ENCODE measurements at regions not wholly inside any gene's neighbourhood (a gene's known extent, or its start where the extent isn't known, plus 50 kb on each side); places are given as distances from the start of the nearest gene placed in this dataset.
"Not testable (repeated sequence)": the region's sequence is repeated elsewhere in the genome, so short reads cannot be mapped to it uniquely, and the experiment has no call there.

DNA sequence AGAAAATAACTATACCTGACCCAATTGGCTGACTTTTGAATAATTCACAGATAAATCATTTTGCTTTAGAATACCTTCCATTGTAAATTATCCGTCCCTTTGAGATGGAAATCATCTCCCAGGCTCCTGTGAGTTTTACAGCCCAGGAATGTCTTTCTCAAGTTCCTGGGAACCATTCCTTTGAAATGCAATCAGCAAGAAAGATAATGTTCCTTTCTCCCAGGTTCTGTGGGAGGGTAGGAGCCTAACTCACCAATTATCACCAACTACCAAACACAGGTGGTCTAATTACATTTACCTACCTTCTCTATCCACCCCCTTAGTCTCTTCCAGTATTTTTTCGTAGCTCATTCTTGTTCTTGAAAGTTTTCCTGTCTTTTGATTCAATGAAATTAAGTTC is 1016.0 kb downstream of the SOCS6 start:
- Histone ChIP-seq H3K4me3 (ENCODE audit: low read length in 2 of 2) (no peak overlapping the region), H3K27me3 (ENCODE audit: insufficient read depth, low read length) (no peaks in the 10 kb centered on the region), H3K9me3 (ENCODE audit: control insufficient read depth in 1 of 2, low read length in 2 of 2) (no peaks in the 10 kb centered on the region), H3K4me1 (ENCODE audit: insufficient read depth, low read length) (no peaks in the 10 kb centered on the region), H3K27ac (ENCODE audit: low read depth, low read length) (no peak overlapping the region), H3K36me3 (ENCODE audit: insufficient read depth, low read length) (no peaks in the 10 kb centered on the region)
- Mint-ChIP-seq H3K4me3 (no peak overlapping the region), H3K9me3 (peaks cover 0 to 6% (median 2%) of the 10 kb centered on the region in 8 donors), H3K27ac (no peak overlapping the region), H3K4me1 (peaks cover 0 to 3% (median 0%) of the 10 kb centered on the region in 4 donors), H3K36me3 (no peaks in the 10 kb centered on the region), H3K27me3 (no peaks in the 10 kb centered on the region)
- ChIA-PET CTCF (ENCODE audit: partially characterized antibody) (no interaction called here), POLR2A (ENCODE audit: partially characterized antibody) (no interaction called here)
- intact Hi-C loops (cut with micrococcal nuclease): no loop called here
- DNase-seq: no peak

DNA sequence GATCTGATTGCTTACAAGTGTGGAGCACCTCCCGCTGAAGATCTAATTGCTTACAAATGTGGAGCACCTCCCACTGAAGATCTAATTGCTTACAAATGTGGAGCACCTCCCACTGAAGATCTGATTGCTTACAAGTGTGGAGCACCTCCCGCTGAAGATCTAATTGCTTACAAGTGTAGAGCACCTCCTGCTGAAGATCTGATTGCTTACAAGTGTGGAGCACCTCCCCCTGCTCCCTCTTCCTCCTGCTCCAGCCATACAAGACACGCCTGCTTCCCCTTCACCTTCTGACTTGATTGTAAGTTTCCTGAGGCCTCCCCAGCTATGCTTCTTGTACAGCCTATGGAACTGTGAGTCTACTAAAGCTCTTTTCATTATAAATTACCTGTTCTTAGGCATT is 1014.9 kb downstream of the SOCS6 start:
- DNase-seq; H3K9me3 ChIP-seq (ENCODE audit: control insufficient read depth in 1 of 2, low read length in 2 of 2); H3K27ac ChIP-seq (ENCODE audit: low read depth, low read length); H3K36me3 ChIP-seq (ENCODE audit: insufficient read depth, low read length); H3K4me3 ChIP-seq (ENCODE audit: low read length in 2 of 2); H3K27ac Mint-ChIP-seq; H3K36me3 Mint-ChIP-seq; H3K4me3 Mint-ChIP-seq; CTCF ChIA-PET (ENCODE audit: partially characterized antibody); H3K4me1 Mint-ChIP-seq; H3K27me3 Mint-ChIP-seq; intact Hi-C loops (cut with micrococcal nuclease); H3K9me3 Mint-ChIP-seq; H3K4me1 ChIP-seq (ENCODE audit: insufficient read depth, low read length); POLR2A ChIA-PET (ENCODE audit: partially characterized antibody); H3K27me3 ChIP-seq (ENCODE audit: insufficient read depth, low read length): not testable (repeated sequence)

DNA sequence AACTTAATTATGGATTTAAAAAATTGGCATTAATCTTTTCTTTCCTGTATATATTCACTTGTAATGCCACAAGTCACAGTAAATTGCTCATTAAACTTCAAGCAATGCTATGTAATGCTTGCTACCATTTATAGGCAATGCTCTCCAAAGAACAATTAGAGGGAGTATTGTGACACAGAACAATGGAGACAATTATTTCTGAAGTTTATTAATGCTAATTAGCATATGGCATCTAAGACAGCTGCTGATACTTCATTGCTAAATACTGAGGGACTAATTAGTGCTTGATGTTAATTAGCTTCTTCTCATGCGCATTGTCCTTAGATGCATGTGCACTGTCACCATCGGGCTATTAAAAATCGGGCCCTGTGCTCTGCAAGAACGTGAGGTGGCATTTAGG is 1012.8 kb downstream of the SOCS6 start:
- Mint-ChIP-seq H3K36me3 (no peaks in the 10 kb centered on the region), H3K4me3 (no peak overlapping the region), H3K9me3 (peaks cover 0 to 5% (median 0%) of the 10 kb centered on the region in 8 donors), H3K4me1 (peaks cover 0 to 3% (median 0%) of the 10 kb centered on the region in 4 donors), H3K27me3 (no peaks in the 10 kb centered on the region), H3K27ac (no peak overlapping the region)
- ChIA-PET POLR2A (ENCODE audit: partially characterized antibody) (no interaction called here), CTCF (ENCODE audit: partially characterized antibody) (no interaction called here)
- no peaks in the 10 kb centered on the region for H3K36me3 ChIP-seq (ENCODE audit: insufficient read depth, low read length)
- H3K4me3 ChIP-seq (ENCODE audit: low read length in 2 of 2): no peak overlapping the region
- no peak for DNase-seq
- H3K27me3 ChIP-seq (ENCODE audit: insufficient read depth, low read length): no peaks in the 10 kb centered on the region
- no peaks in the 10 kb centered on the region for H3K4me1 ChIP-seq (ENCODE audit: insufficient read depth, low read length)
- intact Hi-C loops (cut with micrococcal nuclease): no loop called here
- H3K27ac ChIP-seq (ENCODE audit: low read depth, low read length): no peak overlapping the region
- H3K9me3 ChIP-seq (ENCODE audit: control insufficient read depth in 1 of 2, low read length in 2 of 2): no peaks in the 10 kb centered on the region

DNA sequence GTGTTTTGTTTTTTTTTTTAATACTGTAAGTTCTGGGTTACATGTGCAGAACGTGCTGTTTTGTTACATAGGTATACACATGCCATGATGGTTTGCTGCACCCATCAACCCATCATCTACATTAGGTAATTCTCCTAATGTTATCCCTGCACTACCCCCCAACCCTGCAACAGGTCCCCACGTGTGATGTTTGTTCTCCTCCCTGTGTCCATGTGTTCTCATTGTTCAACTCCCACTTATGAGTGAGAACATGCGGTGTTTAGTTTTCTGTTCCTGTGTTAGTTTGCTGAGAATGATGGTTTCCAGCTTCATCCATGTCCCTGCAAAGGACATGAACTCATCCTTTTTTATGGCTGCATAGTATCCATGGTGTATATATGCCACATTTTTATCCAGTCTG is 1005.4 kb downstream of the SOCS6 start:
- H3K9me3 Mint-ChIP-seq; H3K9me3 ChIP-seq (ENCODE audit: control insufficient read depth in 1 of 2, low read length in 2 of 2); POLR2A ChIA-PET (ENCODE audit: partially characterized antibody); H3K36me3 Mint-ChIP-seq; H3K27me3 Mint-ChIP-seq; H3K4me3 Mint-ChIP-seq; intact Hi-C loops (cut with micrococcal nuclease); H3K27ac ChIP-seq (ENCODE audit: low read depth, low read length); H3K4me3 ChIP-seq (ENCODE audit: low read length in 2 of 2); CTCF ChIA-PET (ENCODE audit: partially characterized antibody); H3K27ac Mint-ChIP-seq; H3K4me1 Mint-ChIP-seq; DNase-seq; H3K27me3 ChIP-seq (ENCODE audit: insufficient read depth, low read length); H3K4me1 ChIP-seq (ENCODE audit: insufficient read depth, low read length); H3K36me3 ChIP-seq (ENCODE audit: insufficient read depth, low read length): not testable (repeated sequence)

DNA sequence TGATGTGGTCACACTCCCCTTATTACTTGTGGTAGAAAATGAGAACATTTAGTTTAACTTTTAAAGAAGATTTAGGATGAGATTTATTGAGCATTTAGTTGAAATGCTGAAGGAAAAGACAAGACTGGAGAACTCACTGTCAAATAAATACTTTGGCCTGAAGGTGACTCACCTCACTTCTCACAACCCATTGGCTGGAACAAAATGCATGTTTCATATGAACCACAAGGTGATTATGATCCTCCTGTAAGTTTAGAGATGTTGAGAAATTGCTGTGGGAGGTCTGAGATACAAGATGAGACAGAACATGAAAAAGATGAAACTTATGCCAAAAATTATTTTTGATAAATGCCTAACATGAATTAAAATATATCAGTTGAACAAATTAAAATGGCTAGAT is 1004.5 kb downstream of the SOCS6 start:
- no peak overlapping the region for H3K27ac Mint-ChIP-seq
- Histone ChIP-seq H3K36me3 (ENCODE audit: insufficient read depth, low read length) (no peaks in the 10 kb centered on the region), H3K27me3 (ENCODE audit: insufficient read depth, low read length) (no peaks in the 10 kb centered on the region), H3K9me3 (ENCODE audit: control insufficient read depth in 1 of 2, low read length in 2 of 2) (no peaks in the 10 kb centered on the region), H3K4me1 (ENCODE audit: insufficient read depth, low read length) (no peaks in the 10 kb centered on the region), H3K4me3 (ENCODE audit: low read length in 2 of 2) (no peak overlapping the region), H3K27ac (ENCODE audit: low read depth, low read length) (no peak overlapping the region)
- no peaks in the 10 kb centered on the region for H3K36me3 Mint-ChIP-seq
- ChIA-PET POLR2A (ENCODE audit: partially characterized antibody) (no interaction called here), CTCF (ENCODE audit: partially characterized antibody) (no interaction called here)
- H3K9me3 Mint-ChIP-seq: peaks cover 0 to 5% (median 1%) of the 10 kb centered on the region in 8 donors
- H3K27me3 Mint-ChIP-seq: no peaks in the 10 kb centered on the region
- no peak for DNase-seq
- no peaks in the 10 kb centered on the region for H3K4me1 Mint-ChIP-seq
- intact Hi-C loops (cut with micrococcal nuclease): no loop called here
- H3K4me3 Mint-ChIP-seq: no peak overlapping the region

DNA sequence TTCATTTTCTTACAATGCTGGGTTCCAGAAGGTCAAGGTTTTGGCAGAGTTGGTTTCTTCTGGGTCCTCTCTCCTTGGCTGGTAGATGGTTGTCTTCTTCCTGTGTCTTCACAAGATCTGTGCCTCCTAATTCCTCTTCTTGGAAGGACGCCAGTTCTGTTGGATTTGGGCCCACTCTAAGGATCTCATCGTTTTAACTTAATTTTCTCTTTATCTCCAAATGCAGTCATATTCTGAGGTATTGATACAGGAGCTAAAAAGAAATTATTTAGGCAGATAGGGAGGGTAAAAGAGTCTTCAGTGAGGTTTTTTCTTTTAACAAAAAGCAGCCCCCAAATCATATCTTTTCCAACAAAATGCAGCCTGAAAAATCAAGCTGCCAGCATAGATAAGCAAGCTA is 998.4 kb downstream of the SOCS6 start:
- Histone ChIP-seq H3K9me3 (ENCODE audit: control insufficient read depth in 1 of 2, low read length in 2 of 2) (no peaks in the 10 kb centered on the region), H3K27me3 (ENCODE audit: insufficient read depth, low read length) (no peaks in the 10 kb centered on the region), H3K4me1 (ENCODE audit: insufficient read depth, low read length) (no peaks in the 10 kb centered on the region), H3K27ac (ENCODE audit: low read depth, low read length) (no peak overlapping the region), H3K4me3 (ENCODE audit: low read length in 2 of 2) (no peak overlapping the region), H3K36me3 (ENCODE audit: insufficient read depth, low read length) (no peaks in the 10 kb centered on the region)
- intact Hi-C loops (cut with micrococcal nuclease): no loop called here
- CTCF ChIA-PET (ENCODE audit: partially characterized antibody): no interaction called here
- Mint-ChIP-seq H3K36me3 (no peaks in the 10 kb centered on the region), H3K4me3 (no peak overlapping the region), H3K9me3 (peaks cover 0 to 16% (median 3%) of the 10 kb centered on the region in 8 donors), H3K27me3 (no peaks in the 10 kb centered on the region), H3K27ac (no peak overlapping the region), H3K4me1 (no peaks in the 10 kb centered on the region)
- POLR2A ChIA-PET (ENCODE audit: partially characterized antibody): no interaction called here
- DNase-seq: no peak

DNA sequence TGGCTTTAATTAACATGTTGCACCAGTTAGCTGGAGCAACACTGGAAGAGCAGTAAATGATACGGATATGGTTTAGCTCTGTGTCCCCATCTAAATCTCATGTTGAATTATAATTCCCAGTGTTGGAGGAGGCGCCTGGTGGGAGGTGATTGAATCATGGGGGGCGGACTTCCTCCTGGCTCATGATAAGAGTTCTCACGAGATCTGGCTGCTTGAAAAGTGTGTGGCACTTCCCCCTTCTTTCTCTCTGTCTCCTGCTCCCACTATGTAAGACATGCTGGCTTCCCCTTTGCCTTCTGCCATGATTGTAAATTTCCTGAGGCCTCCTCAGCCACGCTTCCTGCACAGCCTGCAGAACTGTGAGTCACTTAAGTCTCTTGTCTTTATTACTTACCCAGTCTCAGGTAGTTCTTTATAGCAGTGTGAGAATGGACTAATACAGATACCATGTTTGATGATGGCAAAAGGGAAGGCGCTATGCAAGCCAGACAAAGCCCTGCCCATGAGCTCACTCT is 963.6 kb downstream of the SOCS6 start:
- Histone ChIP-seq H3K9me3 (ENCODE audit: control insufficient read depth in 1 of 2, low read length in 2 of 2) (no peaks in the 10 kb centered on the region), H3K27ac (ENCODE audit: low read depth, low read length) (no peak overlapping the region), H3K4me3 (ENCODE audit: low read length in 2 of 2) (no peak overlapping the region), H3K36me3 (ENCODE audit: insufficient read depth, low read length) (no peaks in the 10 kb centered on the region), H3K27me3 (ENCODE audit: insufficient read depth, low read length) (no peaks in the 10 kb centered on the region), H3K4me1 (ENCODE audit: insufficient read depth, low read length) (no peaks in the 10 kb centered on the region)
- POLR2A ChIA-PET (ENCODE audit: partially characterized antibody): no interaction called here
- no peak overlapping the region for H3K4me3 Mint-ChIP-seq
- peaks cover 0 to 6% (median 2%) of the 10 kb centered on the region in 8 donors for H3K9me3 Mint-ChIP-seq
- H3K27me3 Mint-ChIP-seq: no peaks in the 10 kb centered on the region
- CTCF ChIA-PET (ENCODE audit: partially characterized antibody): no interaction called here
- H3K4me1 Mint-ChIP-seq: no peaks in the 10 kb centered on the region
- no peaks in the 10 kb centered on the region for H3K36me3 Mint-ChIP-seq
- DNase-seq: no peak
- H3K27ac Mint-ChIP-seq: no peak overlapping the region
- intact Hi-C loops (cut with micrococcal nuclease): no loop called here

DNA sequence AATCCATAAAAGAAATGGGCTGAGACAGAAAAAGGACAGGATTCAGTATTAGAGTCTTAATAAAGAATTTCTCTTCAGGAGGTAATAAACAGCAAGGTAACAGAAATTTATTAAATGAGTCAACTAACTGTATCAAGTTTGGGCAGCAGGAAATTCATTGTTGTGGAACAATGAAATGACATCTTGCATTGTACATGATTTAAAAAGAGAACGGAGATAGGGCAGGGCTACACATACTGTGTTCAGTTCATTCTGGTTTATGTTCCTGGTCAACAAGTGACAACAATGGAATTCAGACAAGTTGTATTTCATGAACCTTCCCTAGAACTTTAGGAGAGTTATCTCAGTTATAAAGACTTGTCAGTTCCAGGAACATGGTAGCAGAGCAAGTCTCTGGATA is 961.3 kb downstream of the SOCS6 start:
- no peak overlapping the region for H3K27ac ChIP-seq (ENCODE audit: low read depth, low read length)
- H3K27me3 ChIP-seq (ENCODE audit: insufficient read depth, low read length): no peaks in the 10 kb centered on the region
- CTCF ChIA-PET (ENCODE audit: partially characterized antibody): no interaction called here
- no peaks in the 10 kb centered on the region for H3K27me3 Mint-ChIP-seq
- DNase-seq: no peak
- H3K36me3 ChIP-seq (ENCODE audit: insufficient read depth, low read length): no peaks in the 10 kb centered on the region
- no peaks in the 10 kb centered on the region for H3K36me3 Mint-ChIP-seq
- no peak overlapping the region for H3K27ac Mint-ChIP-seq
- H3K9me3 ChIP-seq (ENCODE audit: control insufficient read depth in 1 of 2, low read length in 2 of 2): no peaks in the 10 kb centered on the region
- POLR2A ChIA-PET (ENCODE audit: partially characterized antibody): no interaction called here
- peaks cover 0 to 5% (median under 1%) of the 10 kb centered on the region in 8 donors for H3K9me3 Mint-ChIP-seq
- no peak overlapping the region for H3K4me3 Mint-ChIP-seq
- H3K4me1 ChIP-seq (ENCODE audit: insufficient read depth, low read length): no peaks in the 10 kb centered on the region
- intact Hi-C loops (cut with micrococcal nuclease): no loop called here
- H3K4me1 Mint-ChIP-seq: no peaks in the 10 kb centered on the region
- H3K4me3 ChIP-seq (ENCODE audit: low read length in 2 of 2): no peak overlapping the region
